ENCODE measurements at regions not wholly inside any gene's neighbourhood (a gene's known extent, or its start where the extent isn't known, plus 50 kb on each side); places are given as distances from the start of the nearest gene placed in this dataset.
"Not testable (repeated sequence)": the region's sequence is repeated elsewhere in the genome, so short reads cannot be mapped to it uniquely, and the experiment has no call there.

DNA sequence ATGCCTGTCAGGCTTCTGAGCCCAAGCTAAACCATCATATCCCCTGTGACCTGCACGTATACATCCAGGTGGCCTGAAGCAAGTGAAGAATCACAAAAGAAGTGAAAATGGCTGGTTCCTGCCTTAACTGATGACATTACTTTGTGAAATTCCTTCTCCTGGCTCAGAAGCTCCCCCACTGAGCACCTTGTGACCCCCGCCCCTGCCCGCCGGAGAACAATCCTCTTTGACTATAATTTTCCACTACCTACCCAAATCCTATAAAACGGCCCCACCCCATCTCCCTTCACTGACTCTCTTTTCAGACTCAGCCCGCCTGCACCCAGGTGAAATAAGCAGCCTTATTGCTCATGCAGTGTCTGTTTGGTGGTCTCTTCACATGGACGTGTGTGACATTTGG lies 673.9 kb upstream of the TPTE start:
- not testable (repeated sequence) for TF ChIP-seq CTCF (IDR thresholded peaks at IDR 0.05; ENCODE audit: insufficient read depth, low read length); GABPA (IDR thresholded peaks at IDR 0.05; ENCODE audit: low read depth); REST (IDR thresholded peaks at IDR 0.05; ENCODE audit: insufficient replicate concordance, low read depth); POLR2AphosphoS5 (IDR thresholded peaks at IDR 0.05; ENCODE audit: low read depth); SPI1 (IDR thresholded peaks at IDR 0.05; ENCODE audit: borderline replicate concordance, low read depth)

All from HL-60 (cell line).